ENCODE measurements at regions not wholly inside any gene's neighbourhood (a gene's known extent, or its start where the extent isn't known, plus 50 kb on each side); places are given as distances from the start of the nearest gene placed in this dataset.

DNA sequence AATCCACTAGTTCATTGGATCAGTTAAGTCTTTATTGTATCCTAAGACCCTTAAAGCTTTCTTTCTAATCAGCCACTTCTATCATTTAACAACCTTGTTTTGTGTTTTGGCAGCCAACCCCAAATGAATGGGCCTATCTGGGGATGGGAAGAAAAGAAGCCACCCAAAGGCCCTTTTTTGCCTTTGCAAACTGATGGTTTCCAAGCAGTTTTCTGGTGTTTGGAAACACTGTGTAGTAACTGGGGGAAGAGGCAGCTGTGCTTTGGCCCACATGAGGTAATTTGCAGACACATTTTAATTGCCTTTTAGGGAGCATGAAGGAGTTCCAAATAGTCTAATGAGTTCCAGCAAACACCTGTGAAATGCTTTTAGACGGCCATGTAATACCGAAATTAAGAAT lies 1751.3 kb upstream of the WWC1 start:
- DNase-seq (ENCODE audit: low read depth) = no peak
- no peak for TF ChIP-seq CTCF (conservative IDR thresholded peaks at IDR 0.05; ENCODE audit: low read depth, low read length)
- no peak overlapping the region for H3K4me3 ChIP-seq (ENCODE audit: low read length)

- H3K4me3 ChIP-seq (ENCODE audit: low read length) = no peak overlapping the region
- TF ChIP-seq CTCF (conservative IDR thresholded peaks at IDR 0.05; ENCODE audit: low read depth, low read length) = no peak
- peak; percentile 39 for DNase-seq (ENCODE audit: low read depth)
These were observed 1740.1 kb upstream of the WWC1 start for GRCh38 chr5:166551384-166551783.

- no peak overlapping the region for H3K4me3 ChIP-seq (ENCODE audit: low read length)
- no peak for DNase-seq (ENCODE audit: low read depth)
- TF ChIP-seq CTCF (conservative IDR thresholded peaks at IDR 0.05; ENCODE audit: low read depth, low read length) = no peak
These were observed 1737.7 kb upstream of the WWC1 start for GRCh38 chr5:166553778-166554177.

DNA sequence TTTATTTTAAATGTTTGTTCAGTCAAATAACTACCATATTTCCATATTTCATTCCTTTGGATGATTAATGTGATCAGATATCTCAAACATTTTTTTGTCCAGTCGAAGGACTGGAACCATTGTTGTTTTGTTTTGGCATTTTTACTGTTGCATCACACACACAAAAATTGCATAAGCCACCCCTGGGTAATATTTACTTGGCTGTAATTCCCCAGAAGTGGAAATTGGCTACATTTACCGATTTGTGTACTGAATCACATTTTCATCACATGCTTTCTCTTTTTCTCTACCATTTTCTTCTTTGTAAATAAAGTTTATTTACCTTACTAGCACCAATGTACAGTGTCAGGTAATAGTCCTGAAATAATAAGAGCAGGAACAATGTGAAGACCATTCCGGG lies 1729.7 kb upstream of the WWC1 start:
- no peak for TF ChIP-seq CTCF (conservative IDR thresholded peaks at IDR 0.05; ENCODE audit: low read depth, low read length)
- H3K4me3 ChIP-seq (ENCODE audit: low read length) = no peak overlapping the region
- DNase-seq (ENCODE audit: low read depth) = no peak

DNA sequence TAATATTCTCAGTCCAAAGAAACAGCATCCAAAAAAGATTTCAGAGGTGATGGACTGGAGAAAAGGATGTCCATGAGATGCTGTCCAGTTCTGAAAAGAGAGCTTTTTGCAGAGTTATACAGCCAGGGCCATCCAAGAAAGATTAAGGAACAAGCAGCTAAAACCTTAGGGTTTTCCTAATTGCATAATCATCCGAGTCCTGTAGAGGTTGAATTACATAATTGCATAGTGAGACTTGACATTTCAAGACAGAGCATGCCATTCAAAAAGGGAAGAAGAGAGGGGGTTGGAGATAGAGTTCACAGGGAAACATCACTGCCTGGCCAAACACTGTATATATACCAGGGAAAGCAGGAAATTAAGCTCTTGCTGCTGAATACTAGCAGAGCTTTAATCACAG lies 1729.2 kb upstream of the WWC1 start:
- no peak for DNase-seq (ENCODE audit: low read depth)
- TF ChIP-seq CTCF (conservative IDR thresholded peaks at IDR 0.05; ENCODE audit: low read depth, low read length) = no peak

GRCh38 chr5:166566725-166567124 lies 1724.7 kb upstream of the WWC1 start:
- no peak for TF ChIP-seq CTCF (conservative IDR thresholded peaks at IDR 0.05; ENCODE audit: low read depth, low read length)
- no peak for DNase-seq (ENCODE audit: low read depth)
- no peak overlapping the region for H3K4me3 ChIP-seq (ENCODE audit: low read length)

More for the DNA sequence above, 1729.2 kb upstream of the WWC1 start:
- no peak overlapping the region for H3K4me3 ChIP-seq (ENCODE audit: low read length)

DNA sequence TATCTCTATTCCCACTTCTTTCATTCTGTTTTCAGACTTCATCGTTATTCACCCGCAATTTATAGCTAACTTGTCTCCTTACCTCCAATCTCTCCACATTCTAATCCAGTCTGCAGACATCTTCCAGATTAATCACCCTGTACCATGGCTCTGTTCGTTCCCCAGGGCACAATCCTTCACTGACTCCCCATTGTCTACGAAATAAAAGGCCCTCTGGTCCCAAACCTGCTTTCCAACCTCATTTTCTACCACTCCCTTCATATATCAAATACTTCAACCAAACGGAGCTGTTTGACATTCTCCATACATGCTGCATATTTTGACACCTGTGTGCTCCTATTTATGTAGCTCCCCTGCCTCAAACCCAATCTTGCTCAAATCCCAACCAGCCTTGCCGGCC lies 1720.6 kb upstream of the WWC1 start:
- TF ChIP-seq CTCF (conservative IDR thresholded peaks at IDR 0.05; ENCODE audit: low read depth, low read length) = no peak

More for the DNA sequence above, 1720.6 kb upstream of the WWC1 start:
- H3K4me3 ChIP-seq (ENCODE audit: low read length) = no peak overlapping the region
- DNase-seq (ENCODE audit: low read depth) = no peak
